ENCODE measurements at regions not wholly inside any gene's neighbourhood (a gene's known extent, or its start where the extent isn't known, plus 50 kb on each side); places are given as distances from the start of the nearest gene placed in this dataset.

DNA sequence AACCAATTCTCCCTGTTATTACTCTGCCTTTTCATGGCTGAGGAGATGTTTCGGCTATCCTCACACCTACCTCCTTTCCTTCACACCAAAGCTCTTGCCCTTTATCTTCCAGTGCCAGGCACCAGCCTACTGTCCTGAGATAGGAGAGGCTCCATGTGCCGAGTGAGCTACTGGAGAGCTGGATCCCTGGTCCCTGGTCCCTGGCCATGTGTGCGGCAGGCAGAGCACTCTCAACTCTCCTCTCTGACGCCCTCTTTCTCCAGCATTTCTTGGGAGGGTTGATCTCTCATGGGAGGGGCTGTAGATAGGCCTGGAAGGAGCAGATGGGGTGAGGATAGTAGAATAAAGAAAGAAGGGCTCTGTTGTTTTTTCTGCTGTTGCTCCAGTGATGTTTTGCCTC is 277.1 kb upstream of the UMPS start:
- DNase-seq = no peak

DNA sequence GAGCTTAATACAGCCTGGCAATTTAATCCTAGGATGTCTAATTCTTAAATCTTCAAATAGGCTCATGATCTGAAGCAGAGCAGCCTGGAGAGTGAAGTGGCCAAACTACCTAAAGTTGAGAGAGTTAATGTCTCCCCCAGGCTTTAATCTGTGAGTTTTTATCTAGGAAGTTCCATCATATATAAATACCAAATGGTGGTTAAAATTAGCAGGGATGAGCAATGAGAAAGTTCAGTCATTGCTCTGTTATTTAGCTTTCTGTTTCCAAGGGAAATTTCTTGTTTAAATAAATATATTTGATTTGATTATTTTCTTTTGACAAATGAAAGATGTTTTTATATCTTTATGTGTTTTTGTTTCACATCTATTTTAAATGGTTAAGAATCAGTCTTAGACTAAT is 274.4 kb upstream of the UMPS start:
- no peak for DNase-seq

DNA sequence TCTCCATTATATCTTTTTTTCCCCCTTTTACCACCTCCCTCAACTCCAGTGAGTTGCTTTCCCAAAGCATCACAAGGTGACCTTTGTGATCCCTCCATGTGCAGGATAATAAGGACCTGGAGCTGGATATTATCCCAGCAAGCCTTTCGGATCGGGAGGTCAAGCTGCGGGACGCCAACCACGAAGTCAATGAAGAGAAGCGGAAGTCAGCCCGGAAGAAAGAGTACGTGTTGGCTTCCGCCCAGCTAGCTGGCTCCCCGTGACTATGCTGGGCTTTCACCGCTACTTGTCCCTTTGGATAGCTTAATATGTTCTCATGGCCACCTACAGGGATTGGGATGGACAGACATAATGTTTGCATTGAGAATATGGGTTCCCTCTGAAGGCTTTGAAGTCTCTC is 273.7 kb upstream of the UMPS start:
- no peak for DNase-seq

GRCh38 chr3:124459678-124460077 is 270.6 kb upstream of the UMPS start:
- DNase-seq = no peak

DNA sequence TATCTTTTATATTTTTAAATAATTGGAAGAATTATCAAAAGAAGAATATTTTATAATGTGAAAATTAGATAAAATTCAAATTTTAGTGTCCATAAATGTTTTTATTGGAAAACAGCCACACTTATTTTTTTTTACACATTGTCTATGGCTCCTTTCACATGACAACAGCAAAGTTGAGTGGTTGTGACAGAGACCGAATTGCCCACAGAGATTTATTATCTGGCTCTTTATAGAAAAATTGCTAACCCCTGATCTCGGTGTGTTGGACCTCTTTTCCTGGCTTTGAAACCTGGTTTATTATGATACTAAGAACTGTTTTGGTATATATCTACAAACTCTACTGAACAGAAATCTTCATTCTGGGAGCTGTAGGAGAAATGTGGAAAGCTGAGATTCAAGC is 269.1 kb upstream of the UMPS start:
- no peak for DNase-seq

GRCh38 chr3:124461838-124462632 is 268.2 kb upstream of the UMPS start:
- no peak for DNase-seq

DNA sequence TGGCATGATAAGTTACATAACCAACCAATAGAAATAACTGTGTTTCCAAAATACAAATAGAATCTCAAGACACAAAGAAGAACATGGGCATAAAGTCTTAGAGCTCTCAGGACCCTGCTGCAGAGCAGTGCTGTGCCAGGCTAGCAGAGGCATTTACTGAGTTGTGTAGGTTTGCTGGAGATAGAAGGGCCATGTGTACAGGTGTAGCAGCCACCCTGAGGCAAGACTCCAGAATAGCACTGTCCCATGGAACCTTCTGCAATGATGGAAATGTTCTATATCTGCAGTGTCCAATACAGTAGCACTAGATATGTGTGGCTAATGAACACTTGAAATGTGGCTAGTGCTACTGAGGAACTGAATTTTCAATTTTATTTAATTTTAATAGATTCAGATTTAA is 267.0 kb upstream of the UMPS start:
- no peak for DNase-seq

GRCh38 chr3:124467980-124468902 is 262.0 kb upstream of the UMPS start:
- DNase-seq = peak; percentile 5

- DNase-seq = no peak
Observed at GRCh38 chr3:124469555-124469954, 260.7 kb upstream of the UMPS start.

DNA sequence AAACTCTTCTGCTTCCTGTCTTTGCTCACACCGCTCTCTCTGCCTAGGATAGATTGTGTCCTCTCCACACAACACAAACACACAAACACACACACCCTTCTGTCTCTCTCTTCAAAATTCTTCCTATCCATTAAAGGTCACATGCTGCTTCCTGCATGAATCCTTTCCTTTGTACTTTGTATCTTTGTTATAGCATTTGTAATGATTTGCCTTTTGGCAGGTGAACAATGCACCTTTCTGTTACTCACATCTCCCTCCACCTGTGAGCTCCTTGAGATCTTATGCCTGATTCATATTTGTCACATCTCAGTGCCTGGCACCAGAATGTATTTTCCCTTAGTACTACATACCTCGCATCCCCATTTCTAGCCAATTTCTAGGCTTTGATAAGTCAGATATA is 251.4 kb upstream of the UMPS start:
- DNase-seq = no peak

- DNase-seq = no peak
Observed at GRCh38 chr3:124483915-124484470, 246.3 kb upstream of the UMPS start.

GRCh38 chr3:124486324-124486723 is 243.9 kb upstream of the UMPS start:
- no peak for DNase-seq

- DNase-seq = no peak
Observed at GRCh38 chr3:124489506-124489905, 240.7 kb upstream of the UMPS start.

DNA sequence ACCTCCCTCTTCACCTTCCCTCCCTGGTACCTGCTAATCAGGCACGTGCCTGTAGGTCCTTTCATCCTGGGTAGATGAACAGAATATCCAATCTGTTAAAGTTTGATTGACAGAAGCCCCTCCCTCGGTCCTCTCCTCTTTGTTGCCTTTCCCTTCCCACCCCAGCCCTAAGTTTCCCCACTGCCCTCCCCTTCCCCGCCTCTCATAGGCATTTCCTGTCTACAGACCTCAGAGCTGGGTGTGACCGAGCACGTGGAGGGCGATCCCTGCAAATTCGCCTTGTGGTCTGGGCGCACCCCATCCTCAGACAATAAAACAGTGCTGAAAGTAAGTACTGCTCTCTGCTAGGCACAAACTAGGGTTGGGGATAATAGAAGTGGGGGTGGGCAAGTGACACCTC is 239.2 kb upstream of the UMPS start:
- no peak for DNase-seq

GRCh38 chr3:124491875-124492274 is 238.4 kb upstream of the UMPS start:
- no peak for DNase-seq

GRCh38 chr3:124492824-124493223 is 237.4 kb upstream of the UMPS start:
- DNase-seq = no peak

DNA sequence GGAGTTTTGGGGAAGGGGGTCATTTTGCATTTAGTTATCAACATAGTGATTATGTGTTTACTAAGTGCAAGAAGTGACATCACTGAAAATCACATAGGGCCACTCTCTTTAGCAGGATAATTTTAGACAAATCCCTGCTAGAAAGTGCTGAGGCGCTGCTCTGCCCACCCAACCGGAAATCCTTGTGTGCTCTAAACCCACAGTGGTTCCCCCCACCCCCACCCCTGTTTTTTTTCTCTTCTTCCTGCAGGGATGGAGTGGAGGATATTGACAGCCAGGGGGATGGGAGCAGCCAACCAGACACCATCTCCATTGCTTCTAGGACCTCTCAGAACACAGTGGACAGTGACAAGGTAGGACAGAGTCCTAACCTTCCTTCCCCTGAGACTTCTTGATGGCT is 234.2 kb upstream of the UMPS start:
- DNase-seq = no peak

- DNase-seq = no peak
Observed at GRCh38 chr3:124497487-124497886, 232.8 kb upstream of the UMPS start.

- no peak for DNase-seq
Observed at GRCh38 chr3:124498891-124499290, 231.4 kb upstream of the UMPS start.

DNA sequence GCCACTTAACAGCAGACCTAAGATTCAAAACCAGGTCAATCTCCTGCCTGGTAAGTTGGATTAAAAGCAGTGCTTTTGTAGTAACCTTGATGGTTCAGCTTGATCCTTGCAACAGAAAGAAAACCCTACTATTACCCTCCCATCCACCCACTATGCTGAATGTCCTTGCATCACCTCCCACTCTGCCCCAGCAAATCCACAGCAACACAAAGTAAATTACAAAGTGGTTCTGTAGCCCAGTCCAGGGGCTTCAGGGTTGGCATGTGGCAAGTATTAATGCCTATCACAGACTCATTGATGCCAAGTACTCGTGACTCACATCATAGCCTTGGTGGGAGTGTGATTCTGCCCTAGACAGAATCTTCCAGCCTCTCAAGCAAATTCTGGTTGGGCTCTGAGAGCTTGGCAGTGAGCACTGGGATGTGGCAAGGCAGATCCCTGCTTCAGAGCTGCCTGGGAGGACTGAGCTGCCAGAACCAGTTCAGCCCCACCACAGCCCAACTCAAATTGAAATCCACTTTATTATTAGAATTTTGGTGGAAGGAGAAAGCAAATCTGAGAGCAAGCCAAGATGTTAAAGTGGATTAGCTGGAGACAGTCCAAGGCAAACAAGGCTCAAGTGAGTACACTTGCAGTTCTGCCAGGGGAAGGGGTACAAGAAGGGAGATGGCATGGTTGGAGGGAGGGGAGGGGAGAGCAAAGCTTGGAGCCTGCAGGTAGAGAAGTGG is 225.8 kb upstream of the UMPS start:
- no peak for DNase-seq

DNA sequence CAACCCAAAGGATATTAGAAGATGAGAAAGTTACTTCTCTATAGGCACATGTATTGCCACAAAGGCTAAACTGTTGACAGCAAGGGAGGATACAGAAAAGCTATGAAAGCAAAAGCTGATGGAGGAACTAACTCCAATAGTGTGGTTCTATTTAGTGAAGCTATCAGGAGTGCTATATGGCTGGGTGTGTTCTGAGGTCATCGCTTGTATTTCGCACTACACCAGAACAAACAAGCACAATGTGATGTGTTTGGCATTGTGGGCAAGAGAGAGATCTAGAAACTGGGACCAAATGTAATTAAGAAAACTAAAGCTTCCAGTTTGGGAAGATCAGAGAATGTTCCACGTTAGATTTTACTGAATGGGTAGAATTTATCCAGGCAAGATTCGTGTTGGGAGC is 220.4 kb upstream of the UMPS start:
- DNase-seq = no peak

DNA sequence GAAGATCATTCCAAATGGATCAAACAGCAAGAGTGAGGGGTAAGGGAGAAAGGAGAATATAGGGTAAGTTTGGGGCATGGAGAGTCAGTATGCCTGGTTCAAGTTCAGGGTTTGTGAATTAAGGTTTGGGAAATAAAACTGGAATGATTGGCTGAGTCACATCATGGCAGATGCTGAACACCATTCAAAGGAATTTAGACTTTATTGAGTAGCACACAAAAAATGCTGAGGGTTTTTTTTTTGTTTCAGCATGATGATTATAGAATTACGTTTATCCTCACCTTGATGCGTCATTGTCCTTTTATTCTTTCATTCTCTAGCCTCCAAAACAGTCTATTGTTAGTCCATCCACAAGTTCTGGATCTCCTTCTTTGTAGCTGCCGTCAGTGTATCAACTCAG is 220.0 kb upstream of the UMPS start:
- no peak for DNase-seq
